ENCODE measurements at regions not wholly inside any gene's neighbourhood (a gene's known extent, or its start where the extent isn't known, plus 50 kb on each side); places are given as distances from the start of the nearest gene placed in this dataset.

- Histone ChIP-seq H3K18ac (ENCODE audit: extremely low read depth, low read length) (no peak overlapping the region), H3K23ac (ENCODE audit: insufficient read length) (no peak overlapping the region), H3K9me3 (ENCODE audit: insufficient read depth in 2 of 2, low read depth in 1 of 2, low read length in 1 of 2) (no peaks in the 10 kb centered on the region), H3K23me2 (ENCODE audit: low read depth, low read length) (no peaks in the 10 kb centered on the region; the same call in 1 of the 2 replicates), H2BK15ac (ENCODE audit: low read length) (no peak overlapping the region), H4K20me1 (replicated peaks in 1 of 2; ENCODE audit: control insufficient read depth in 1 of 2, insufficient read depth in 2 of 2, low read length in 2 of 2) (no peaks in the 10 kb centered on the region), H3K27me3 (replicated peaks in 1 of 4; ENCODE audit: control insufficient read depth in 3 of 4, extremely low read depth in 1 of 4, insufficient read depth in 3 of 4, low read length in 3 of 4) (no peaks in the 10 kb centered on the region), H3K36me3 (ENCODE audit: control insufficient read depth in 2 of 4, insufficient read depth in 4 of 4, low read length in 3 of 4) (no peaks in the 10 kb centered on the region), H3K9ac (replicated peaks in 1 of 4; ENCODE audit: extremely low read depth in 1 of 4, low read depth in 3 of 4, low read length in 3 of 4) (no peak overlapping the region), H3K27ac (ENCODE audit: low read depth, low read length) (no peak overlapping the region), H4K8ac (ENCODE audit: extremely low read depth, insufficient read depth, low read length) (no peak overlapping the region), H4K91ac (replicated peaks; ENCODE audit: insufficient read length, low read length) (no peak overlapping the region), H3K79me2 (ENCODE audit: control insufficient read depth in 1 of 2, insufficient read depth in 2 of 2, low read length in 2 of 2) (no peaks in the 10 kb centered on the region), H3K4me3 (ENCODE audit: extremely low read depth in 1 of 4, insufficient read depth in 2 of 4, low read depth in 3 of 4, low read length in 4 of 4) (no peak overlapping the region), H3K56ac (replicated peaks; ENCODE audit: insufficient read length, low read depth, low read length) (no peak overlapping the region), H3K79me1 (ENCODE audit: low read depth, low read length) (no peaks in the 10 kb centered on the region), H2BK120ac (replicated peaks; ENCODE audit: low read depth, low read length) (no peak overlapping the region), H3K4me2 (ENCODE audit: insufficient read depth in 1 of 2, low read depth in 2 of 2, low read length in 2 of 2) (no peak overlapping the region), H3K14ac (ENCODE audit: insufficient read length) (no peak overlapping the region), H3K4ac (replicated peaks; ENCODE audit: insufficient read length, low read depth, low read length) (no peak overlapping the region), H2AFZ (ENCODE audit: low read length) (no peak overlapping the region), H4K5ac (ENCODE audit: insufficient read length, low read depth, low read length) (no peak overlapping the region), H2AK5ac (ENCODE audit: low read depth, low read length) (no peak overlapping the region), H2BK12ac (ENCODE audit: low read depth, low read length) (no peak overlapping the region), H3K4me1 (replicated peaks in 1 of 4; ENCODE audit: control insufficient read depth in 3 of 4, insufficient read depth in 4 of 4, low read length in 3 of 4) (no peaks in the 10 kb centered on the region), H2BK5ac (ENCODE audit: low read depth, low read length) (no peak overlapping the region), H2BK20ac (ENCODE audit: low read length) (no peak overlapping the region)
- CTCF ChIA-PET (ENCODE audit: partially characterized antibody), result no interaction called here
- FAIRE-seq (no peak), DNase-seq (ENCODE audit: low read depth in 1 of 2, low spot score in 2 of 2) (no peak)
- WGBS, 2 experiments (ENCODE audit: extremely low coverage in 1 of 2, insufficient coverage in 1 of 2, insufficient read length in 1 of 2, insufficient replicate concordance in 2 of 2, low coverage in 1 of 2, low lambda C conversion rate in 2 of 2, missing lambda C conversion rate in 1 of 2), result 89% methylated on average over 7 of the region's 7 CpGs; no CpG with 5 or more reads in 1 of the 2 experiments
- no peak for TF ChIP-seq POU5F1 (IDR thresholded peaks at IDR 0.05; ENCODE audit: low read depth, low read length)
- no peak for TF ChIP-seq CHD1 (IDR thresholded peaks at IDR 0.05; ENCODE audit: low read depth, low read length)
- no peak for TF ChIP-seq JUND (IDR thresholded peaks at IDR 0.05; ENCODE audit: low read length)
- TF ChIP-seq BACH1 (IDR thresholded peaks at IDR 0.05; ENCODE audit: low read length), result no peak
- TF ChIP-seq FOSL1 (IDR thresholded peaks at IDR 0.05; ENCODE audit: insufficient read depth, low read depth, low read length), result no peak
- no peak for TF ChIP-seq EP300 (IDR thresholded peaks at IDR 0.05; ENCODE audit: borderline replicate concordance in 1 of 2, low read depth in 2 of 2, low read length in 2 of 2)
- no peak for TF ChIP-seq SP1 (IDR thresholded peaks at IDR 0.05; ENCODE audit: low read depth, low read length)
- TF ChIP-seq E2F6 (IDR thresholded peaks at IDR 0.05), result no peak
- no peak for TF ChIP-seq SP2 (IDR thresholded peaks at IDR 0.05; ENCODE audit: low read length)
- POLR2A ChIA-PET (ENCODE audit: partially characterized antibody), result no interaction called here
Observed at GRCh38 chr9:29657821-29658220, 2084.5 kb upstream of the C9orf72 start.
